HEK293T (cell line): ENCODE measurements at regions not wholly inside any gene's neighbourhood (a gene's known extent, or its start where the extent isn't known, plus 50 kb on each side); places are given as distances from the start of the nearest gene placed in this dataset.
"Not testable (repeated sequence)": the region's sequence is repeated elsewhere in the genome, so short reads cannot be mapped to it uniquely, and the experiment has no call there.

Experiments used
- CTCF ChIA-PET: fragments of 350-600 bp; formaldehyde crosslinking; extraction: SDS; loops from one replicate; lab custom pipeline; 2021; ENCODE audit warnings: antibody characterized with exemption, inconsistent platforms; lab: Yijun Ruan, JAX
- POLR2A ChIA-PET: fragments of 350-600 bp; formaldehyde crosslinking; extraction: SDS; loops from one replicate; lab custom pipeline; 2020; ENCODE audit warnings: antibody characterized with exemption, inconsistent platforms; lab: Yijun Ruan, JAX
- DNase-seq: peaks from one replicate; pipeline ENCODE4 v3.0.0; 2012; ENCODE audit warnings: mixed read lengths; ENCODE audit errors: extremely low spot score
- ARNT ChIP-seq: fragments of 450-650 bp; IDR thresholded peaks from 2 replicates; pipeline ENCODE4 v1.6.1; 2017; ENCODE audit warnings: mild to moderate bottlenecking
- BHLHE40 ChIP-seq: fragments of 450-650 bp; IDR thresholded peaks from 2 replicates; pipeline ENCODE4 v1.6.1; 2016; ENCODE audit warnings: mild to moderate bottlenecking, moderate library complexity, borderline replicate concordance
- CTBP1 ChIP-seq: fragments of 450-650 bp; IDR thresholded peaks from 2 replicates; pipeline ENCODE4 v1.6.1; 2016; ENCODE audit warnings: borderline replicate concordance
- ELF4 ChIP-seq: fragments of 450-650 bp; IDR thresholded peaks from 2 replicates; pipeline ENCODE4 v1.6.1; 2017; ENCODE audit warnings: antibody characterized with exemption
- FOXA1 ChIP-seq: fragments of 450-650 bp; IDR thresholded peaks from 2 replicates; pipeline ENCODE4 v1.6.1; 2016; ENCODE audit warnings: mild to moderate bottlenecking
- FOXK2 ChIP-seq: fragments of 450-650 bp; IDR thresholded peaks from 2 replicates; pipeline ENCODE4 v1.6.1; 2016; ENCODE audit warnings: mild to moderate bottlenecking
- FOXM1 ChIP-seq: fragments of 450-650 bp; IDR thresholded peaks from 2 replicates; pipeline ENCODE4 v1.6.1; 2017; ENCODE audit warnings: mild to moderate bottlenecking, borderline replicate concordance
- HDGF ChIP-seq: fragments of 450-650 bp; IDR thresholded peaks from 2 replicates; pipeline ENCODE4 v1.6.1; 2017; ENCODE audit warnings: antibody characterized with exemption, borderline replicate concordance
- L3MBTL2 ChIP-seq: fragments of 450-650 bp; conservative IDR thresholded peaks from 2 replicates; pipeline ENCODE4 v1.6.1; 2016; ENCODE audit warnings: mild to moderate bottlenecking
- LEF1 ChIP-seq: fragments of 450-650 bp; IDR thresholded peaks from 2 replicates; pipeline ENCODE4 v1.6.1; 2017; ENCODE audit warnings: mild to moderate bottlenecking, borderline replicate concordance
- NFRKB ChIP-seq: fragments of 450-650 bp; IDR thresholded peaks from 2 replicates; pipeline ENCODE4 v1.6.1; 2016; ENCODE audit warnings: mild to moderate bottlenecking, moderate library complexity
- SP1 ChIP-seq: fragments of 450-650 bp; IDR thresholded peaks from 2 replicates; pipeline ENCODE4 v1.6.1; 2017
- SUZ12 ChIP-seq: fragments of 450-650 bp; IDR thresholded peaks from 2 replicates; pipeline ENCODE4 v1.6.1; 2016; ENCODE audit warnings: mild to moderate bottlenecking
- TARDBP ChIP-seq: fragments of 450-650 bp; IDR thresholded peaks from 2 replicates; pipeline ENCODE4 v1.6.1; 2016
- ZNF384 ChIP-seq: fragments of 450-650 bp; IDR thresholded peaks from 2 replicates; pipeline ENCODE4 v1.6.1; 2016
- TF ChIP-seq, protein P1 (sequence below): fragments of 450-650 bp; IDR thresholded peaks from 2 replicates; pipeline ENCODE4 v1.6.1; 2016

DNA sequence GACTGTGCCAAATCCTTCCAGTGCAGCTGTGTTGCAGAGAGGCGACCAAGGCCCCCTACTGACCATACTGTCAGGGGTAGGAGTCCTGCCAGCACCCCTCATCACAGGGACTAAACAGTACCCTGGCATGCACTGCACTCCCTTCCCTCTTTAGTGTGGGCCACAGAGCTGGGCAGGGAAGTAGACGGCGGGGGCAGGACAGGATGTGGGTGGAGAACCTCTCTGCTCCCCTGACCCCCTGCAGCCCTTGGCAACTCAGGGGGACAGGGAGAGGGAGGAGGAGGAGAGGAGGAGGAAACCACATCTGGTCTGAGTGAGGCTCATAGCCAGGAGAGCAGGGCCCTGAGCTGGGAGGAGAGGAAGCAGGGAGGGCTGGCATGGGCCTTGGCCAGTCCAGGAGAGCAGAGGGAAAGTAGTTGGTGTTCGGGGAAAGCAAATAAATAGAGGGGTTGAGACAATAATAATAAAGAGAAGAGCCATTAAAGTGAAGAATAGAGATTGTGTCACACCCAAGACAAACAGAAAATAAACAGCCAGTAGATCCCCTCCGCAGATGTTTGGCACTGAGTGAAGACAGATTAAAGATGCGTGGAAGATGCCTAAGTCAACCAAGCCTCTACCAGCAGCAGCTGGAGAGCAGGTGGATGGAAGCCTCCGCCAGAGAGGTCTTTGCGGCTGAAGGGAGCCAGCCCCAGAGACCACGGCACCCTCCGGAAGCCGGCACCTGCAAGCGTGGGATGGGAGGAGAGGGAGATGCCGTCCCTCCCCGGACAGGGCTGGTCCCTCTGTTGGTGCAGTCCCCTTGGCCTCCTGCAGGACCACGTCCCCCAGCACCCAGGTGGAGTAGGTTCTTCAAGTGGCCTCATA lies 61.5 kb downstream of the RPUSD4 start:
- ChIA-PET POLR2A (no interaction called here), CTCF (no interaction called here)
- DNase-seq = no peak

DNA sequence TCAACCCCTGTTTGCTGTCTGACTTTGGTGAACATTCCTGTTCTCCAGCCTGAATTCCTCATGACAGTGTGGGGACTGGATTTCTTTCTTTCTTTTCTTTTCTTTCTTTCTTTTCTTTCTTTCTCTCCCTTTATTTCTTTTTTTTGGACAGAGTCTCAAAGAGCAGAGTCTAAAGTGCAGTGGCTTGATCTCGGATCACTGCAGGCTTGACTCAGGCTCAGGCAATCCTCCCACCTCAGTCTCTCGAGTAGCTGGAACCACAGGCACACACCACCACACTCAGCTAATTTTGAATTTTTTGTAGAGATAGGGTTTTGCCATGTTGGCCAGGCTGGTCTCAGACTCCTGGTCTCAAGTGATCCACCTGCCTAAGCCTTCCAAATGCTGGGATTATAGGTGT lies 63.1 kb downstream of the RPUSD4 start:
- POLR2A ChIA-PET = interaction anchor here (2.0 kb wide), 1 partner anchor 34 kb away, joined by 9 read pairs; no protein-coding TSS in a partner anchor
- no peak for TF ChIP-seq L3MBTL2
- TF ChIP-seq ARNT = no peak
- TF ChIP-seq, protein P1, sequence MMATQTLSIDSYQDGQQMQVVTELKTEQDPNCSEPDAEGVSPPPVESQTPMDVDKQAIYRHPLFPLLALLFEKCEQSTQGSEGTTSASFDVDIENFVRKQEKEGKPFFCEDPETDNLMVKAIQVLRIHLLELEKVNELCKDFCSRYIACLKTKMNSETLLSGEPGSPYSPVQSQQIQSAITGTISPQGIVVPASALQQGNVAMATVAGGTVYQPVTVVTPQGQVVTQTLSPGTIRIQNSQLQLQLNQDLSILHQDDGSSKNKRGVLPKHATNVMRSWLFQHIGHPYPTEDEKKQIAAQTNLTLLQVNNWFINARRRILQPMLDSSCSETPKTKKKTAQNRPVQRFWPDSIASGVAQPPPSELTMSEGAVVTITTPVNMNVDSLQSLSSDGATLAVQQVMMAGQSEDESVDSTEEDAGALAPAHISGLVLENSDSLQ = no peak
- no peak for TF ChIP-seq SUZ12
- no peak for TF ChIP-seq SP1
- TF ChIP-seq ZNF384 = no peak
- TF ChIP-seq FOXK2 = no peak
- no peak for TF ChIP-seq LEF1
- no peak for TF ChIP-seq FOXA1
- CTCF ChIA-PET = interaction anchor here (1.4 kb wide), 1 partner anchor 87 kb away, joined by 3 read pairs; no protein-coding TSS in a partner anchor
- no peak for DNase-seq

More for the DNA sequence above, 61.5 kb downstream of the RPUSD4 start:
- TF ChIP-seq CTBP1 (no peak), TARDBP (no peak), SP1 (no peak), BHLHE40 (no peak), FOXM1 (no peak), SUZ12 (no peak), ELF4 (no peak), ZNF384 (no peak), NFRKB (no peak), ARNT (no peak), FOXA1 (no peak), L3MBTL2 (no peak), HDGF (no peak), FOXK2 (no peak)
- TF ChIP-seq, protein P1 = no peak

DNA sequence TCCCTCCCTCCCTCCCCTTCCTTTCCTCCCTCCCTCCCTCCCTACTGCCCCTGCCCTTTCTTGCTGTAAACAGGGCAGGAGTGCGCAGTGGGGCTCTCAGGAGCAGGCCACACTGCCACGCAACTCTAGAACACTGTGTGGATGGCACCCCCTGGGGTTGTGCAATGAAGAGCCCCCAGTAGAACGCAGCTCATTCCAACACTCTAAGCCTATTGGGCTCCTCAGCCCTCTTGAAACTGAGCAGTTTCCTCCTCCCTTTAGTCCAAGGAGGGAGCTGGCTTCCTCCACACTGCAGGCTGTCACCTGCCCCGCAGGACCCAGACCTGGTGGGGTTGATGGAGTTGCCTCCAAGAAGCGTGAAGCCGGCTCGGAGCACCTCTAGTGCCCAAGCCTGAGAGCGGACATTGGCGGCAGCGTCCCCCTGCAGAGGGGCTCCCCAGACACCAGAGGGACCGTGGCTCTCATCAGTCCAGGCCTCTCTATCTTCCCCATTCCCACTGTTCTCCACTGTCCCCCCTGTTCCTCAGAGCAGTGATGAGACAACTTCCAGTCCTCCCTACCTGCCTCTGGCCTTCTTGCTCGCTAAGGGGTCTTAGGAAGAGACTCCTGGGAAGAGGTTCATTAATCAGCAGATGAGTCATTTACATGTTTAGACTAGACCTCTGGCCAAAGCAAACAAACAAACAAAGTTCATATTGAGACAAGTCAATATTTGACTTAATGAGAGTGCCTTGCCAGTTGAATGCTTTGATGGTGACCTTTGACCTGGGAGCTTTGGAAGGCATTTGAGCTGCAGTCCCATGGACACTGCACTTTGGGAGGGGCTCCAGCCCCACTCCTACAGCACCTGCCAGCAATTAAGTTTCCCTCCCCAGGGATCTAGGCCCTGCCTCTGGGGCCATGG lies 64.0 kb downstream of the RPUSD4 start:
- TF ChIP-seq FOXA1 (no peak), HDGF (no peak), BHLHE40 (no peak), FOXM1 (no peak), NFRKB (no peak), L3MBTL2 (no peak)
- CTCF ChIA-PET = interaction anchor here (0.7 to 1.4 kb wide), 2 partner anchors 18 to 86 kb away, joined by 3 read pairs; no protein-coding TSS in a partner anchor
- no peak for DNase-seq
- POLR2A ChIA-PET = interaction anchor here (0.6 to 2.0 kb wide), 4 partner anchors 9 to 33 kb away, joined by 3 to 9 read pairs (median 4); no protein-coding TSS in a partner anchor

DNA sequence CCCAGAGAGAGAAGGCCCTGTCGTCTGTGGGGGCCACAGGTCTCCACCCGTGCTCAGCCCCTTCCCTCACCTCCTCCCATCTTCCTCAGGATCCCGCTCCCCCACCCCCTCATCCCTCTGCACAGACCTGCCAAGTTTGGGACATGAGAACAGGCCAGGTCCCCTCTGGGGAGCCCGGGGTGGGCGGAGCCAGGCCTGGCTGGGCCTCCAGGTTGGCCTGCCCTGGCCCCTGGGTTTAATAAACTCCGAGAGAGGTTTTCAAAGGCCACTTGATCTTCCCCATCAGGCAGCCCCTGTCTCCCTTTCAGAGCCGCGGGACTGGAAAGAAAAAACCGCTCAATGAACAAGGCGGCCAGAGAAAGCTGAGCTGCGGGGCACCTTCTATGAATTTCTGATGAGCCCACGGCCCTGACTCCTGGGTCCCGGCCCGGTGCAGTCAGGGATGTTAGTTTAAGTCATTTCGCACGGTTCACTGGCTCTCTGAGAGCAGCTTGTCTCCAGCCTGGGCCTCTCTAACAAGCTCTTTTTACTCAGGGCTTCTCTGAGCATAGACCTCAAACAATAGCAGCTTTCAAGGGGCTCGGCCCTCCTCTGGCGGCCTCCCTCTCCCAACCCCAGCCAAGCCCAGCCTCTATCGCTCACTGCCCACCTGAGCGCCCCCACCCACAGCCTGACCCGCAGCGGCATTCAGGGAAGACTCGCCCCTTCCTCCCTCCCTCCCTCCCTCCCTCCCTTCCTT lies 64.8 kb downstream of the RPUSD4 start:
- ChIA-PET POLR2A (interaction anchor here (0.6 to 2.0 kb wide), 4 partner anchors 8 to 33 kb away, joined by 3 to 9 read pairs (median 4); no protein-coding TSS in a partner anchor), CTCF (interaction anchor here (0.7 kb wide), 1 partner anchor 17 kb away, joined by 3 read pairs; no protein-coding TSS in a partner anchor)
- TF ChIP-seq ZNF384 (no peak), FOXA1 (no peak), SUZ12 (no peak), HDGF (no peak), FOXM1 (no peak), ARNT (no peak), TARDBP (no peak), CTBP1 (no peak)
- DNase-seq = peak; percentile 39

DNA sequence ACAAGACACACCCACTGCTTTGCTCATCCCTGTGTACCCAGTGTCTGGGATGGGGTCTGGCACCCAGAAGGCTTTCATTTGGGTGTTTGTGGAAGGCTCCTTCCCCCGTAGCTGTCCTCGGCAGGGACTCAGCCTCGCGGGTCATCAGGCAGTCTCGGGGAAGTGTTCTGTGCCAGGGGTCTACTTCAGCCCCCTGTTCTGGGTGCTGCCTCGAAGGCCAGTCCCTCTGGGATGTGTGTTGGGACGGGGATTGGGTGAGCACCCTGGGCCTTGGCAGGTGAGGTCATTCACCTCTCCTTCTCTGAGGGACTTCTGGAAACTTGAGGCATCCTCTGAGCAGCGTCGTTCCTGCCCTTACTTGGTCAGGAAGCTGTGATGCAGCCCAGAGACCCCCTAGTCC lies 65.5 kb downstream of the RPUSD4 start:
- TF ChIP-seq SUZ12 (no peak), FOXK2 (no peak), TARDBP (no peak), FOXA1 (no peak)
- POLR2A ChIA-PET = interaction anchor here (1.5 kb wide), 2 partner anchors 8 to 12 kb away, joined by 3 to 4 read pairs; no protein-coding TSS in a partner anchor
- CTCF ChIA-PET = no interaction called here
- no peak for DNase-seq

DNA sequence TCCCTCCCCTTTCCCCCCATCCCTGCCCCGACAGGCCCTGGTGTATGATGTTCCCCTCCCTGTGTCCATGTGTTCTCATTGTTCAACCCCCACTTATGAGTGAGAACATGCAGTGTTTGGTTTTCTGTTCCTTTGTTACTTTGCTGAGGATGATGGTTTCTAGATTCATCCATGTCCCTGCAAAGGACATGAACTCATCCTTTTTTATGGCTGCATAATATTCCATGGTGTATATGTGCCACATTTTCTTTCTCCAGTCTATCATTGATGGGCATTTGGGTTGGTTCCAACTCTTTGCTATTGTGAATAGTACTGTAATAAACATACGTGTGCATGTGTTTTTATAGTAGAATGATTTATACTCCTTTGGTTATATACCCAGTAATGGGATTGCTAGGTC lies 68.0 kb downstream of the RPUSD4 start:
- DNase-seq, POLR2A ChIA-PET, CTCF ChIA-PET: not testable (repeated sequence)
